ENCODE measurements at regions not wholly inside any gene's neighbourhood (a gene's known extent, or its start where the extent isn't known, plus 50 kb on each side); places are given as distances from the start of the nearest gene placed in this dataset.

GRCh38 chrX:39832211-39832610 lies 265.5 kb downstream of the BCOR start:
- DNase-seq = no peak
- H4K5ac ChIP-seq (ENCODE audit: low read length) = no peak overlapping the region
- H3K4me1 ChIP-seq (ENCODE audit: control insufficient read depth, low read depth, low read length) = no peaks in the 10 kb centered on the region
- H2BK15ac ChIP-seq (replicated peaks; ENCODE audit: low read depth) = no peak overlapping the region
- H3K4ac ChIP-seq (ENCODE audit: low read depth, low read length) = no peak overlapping the region
- H3K79me1 ChIP-seq (ENCODE audit: low read length) = no peaks in the 10 kb centered on the region
- H3K27me3 ChIP-seq (ENCODE audit: insufficient read depth, low read length, poor library complexity) = no peaks in the 10 kb centered on the region
- no peak overlapping the region for H2BK5ac ChIP-seq (ENCODE audit: low read length)
- H2AK5ac ChIP-seq (ENCODE audit: low read length) = no peak overlapping the region
- H3K4me3 ChIP-seq (ENCODE audit: low read length) = no peak overlapping the region
- no peak overlapping the region for H3K4me2 ChIP-seq (ENCODE audit: low read length)
- H3K9ac ChIP-seq (ENCODE audit: low read length) = no peak overlapping the region
- H4K8ac ChIP-seq (ENCODE audit: low read depth, low read length) = no peak overlapping the region
- no peak overlapping the region for H3K27ac ChIP-seq (ENCODE audit: low read depth, low read length)
- WGBS (ENCODE audit: extremely low coverage, insufficient coverage, low lambda C conversion rate) = no CpG with 5 or more reads among the region's 11 CpGs
- no peak overlapping the region for H2BK120ac ChIP-seq (ENCODE audit: low read depth, low read length)
- H3K23ac ChIP-seq (ENCODE audit: low read length) = no peak overlapping the region
- peak overlapping the region; percentile 34 for H3K56ac ChIP-seq (ENCODE audit: low read length)
- H3K79me2 ChIP-seq (ENCODE audit: control insufficient read depth, insufficient read depth, low read length) = no peaks in the 10 kb centered on the region
- no peaks in the 10 kb centered on the region for H3K36me3 ChIP-seq (ENCODE audit: control insufficient read depth, insufficient read depth, low read length)
- no peak overlapping the region for H3K18ac ChIP-seq (ENCODE audit: low read length)

GRCh38 chrX:39834600-39834999 lies 263.2 kb downstream of the BCOR start:
- Histone ChIP-seq H3K27me3 (ENCODE audit: insufficient read depth, low read length, poor library complexity) (no peaks in the 10 kb centered on the region), H2BK5ac (ENCODE audit: low read length) (no peak overlapping the region), H3K36me3 (ENCODE audit: control insufficient read depth, insufficient read depth, low read length) (no peaks in the 10 kb centered on the region), H2BK120ac (ENCODE audit: low read depth, low read length) (no peak overlapping the region), H4K5ac (ENCODE audit: low read length) (no peak overlapping the region), H2AK5ac (ENCODE audit: low read length) (no peak overlapping the region), H3K4me3 (ENCODE audit: low read length) (no peak overlapping the region), H3K23ac (ENCODE audit: low read length) (no peak overlapping the region), H3K9ac (ENCODE audit: low read length) (no peak overlapping the region), H3K18ac (ENCODE audit: low read length) (no peak overlapping the region), H2BK15ac (replicated peaks; ENCODE audit: low read depth) (no peak overlapping the region), H4K8ac (ENCODE audit: low read depth, low read length) (no peak overlapping the region), H3K56ac (ENCODE audit: low read length) (no peak overlapping the region), H3K4me1 (ENCODE audit: control insufficient read depth, low read depth, low read length) (no peaks in the 10 kb centered on the region), H3K4me2 (ENCODE audit: low read length) (no peak overlapping the region), H3K4ac (ENCODE audit: low read depth, low read length) (no peak overlapping the region), H3K79me1 (ENCODE audit: low read length) (no peaks in the 10 kb centered on the region), H3K27ac (ENCODE audit: low read depth, low read length) (no peak overlapping the region), H3K79me2 (ENCODE audit: control insufficient read depth, insufficient read depth, low read length) (no peaks in the 10 kb centered on the region)
- no peak for DNase-seq
- WGBS (ENCODE audit: extremely low coverage, insufficient coverage, low lambda C conversion rate) = no CpG with 5 or more reads among the region's 3 CpGs

DNA sequence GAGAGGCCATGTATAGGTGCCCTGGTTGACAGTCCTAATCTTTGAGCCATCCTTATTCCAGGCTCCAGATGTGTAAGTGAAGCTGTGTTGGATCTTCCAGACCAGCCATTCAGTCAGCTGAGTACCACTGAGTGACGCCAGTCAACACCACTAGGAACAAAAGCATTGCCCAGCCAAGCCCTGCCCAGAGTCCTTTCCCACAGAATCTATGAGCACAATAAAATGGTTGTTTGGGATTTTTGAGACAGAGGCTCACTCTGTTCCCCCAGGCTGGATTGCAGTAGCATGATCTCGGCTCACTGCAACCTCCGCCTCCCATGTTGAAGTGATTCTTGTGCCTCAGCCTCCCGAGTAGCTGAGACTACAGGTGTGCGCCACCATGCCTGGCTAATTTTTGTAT lies 262.5 kb downstream of the BCOR start:
- Histone ChIP-seq H3K27ac (ENCODE audit: low read depth, low read length) (no peak overlapping the region), H3K79me2 (ENCODE audit: control insufficient read depth, insufficient read depth, low read length) (no peaks in the 10 kb centered on the region), H3K4me1 (ENCODE audit: control insufficient read depth, low read depth, low read length) (no peaks in the 10 kb centered on the region), H3K23ac (ENCODE audit: low read length) (no peak overlapping the region), H3K4ac (ENCODE audit: low read depth, low read length) (no peak overlapping the region), H3K79me1 (ENCODE audit: low read length) (no peaks in the 10 kb centered on the region), H3K36me3 (ENCODE audit: control insufficient read depth, insufficient read depth, low read length) (no peaks in the 10 kb centered on the region), H3K56ac (ENCODE audit: low read length) (no peak overlapping the region), H3K18ac (ENCODE audit: low read length) (no peak overlapping the region), H2BK120ac (ENCODE audit: low read depth, low read length) (no peak overlapping the region), H4K5ac (ENCODE audit: low read length) (no peak overlapping the region), H2BK5ac (ENCODE audit: low read length) (no peak overlapping the region), H4K8ac (ENCODE audit: low read depth, low read length) (no peak overlapping the region), H2AK5ac (ENCODE audit: low read length) (no peak overlapping the region), H3K4me3 (ENCODE audit: low read length) (no peak overlapping the region), H2BK15ac (replicated peaks; ENCODE audit: low read depth) (no peak overlapping the region), H3K27me3 (ENCODE audit: insufficient read depth, low read length, poor library complexity) (no peaks in the 10 kb centered on the region), H3K4me2 (ENCODE audit: low read length) (no peak overlapping the region), H3K9ac (ENCODE audit: low read length) (no peak overlapping the region)
- DNase-seq = no peak
- WGBS (ENCODE audit: extremely low coverage, insufficient coverage, low lambda C conversion rate) = no CpG with 5 or more reads among the region's 5 CpGs

DNA sequence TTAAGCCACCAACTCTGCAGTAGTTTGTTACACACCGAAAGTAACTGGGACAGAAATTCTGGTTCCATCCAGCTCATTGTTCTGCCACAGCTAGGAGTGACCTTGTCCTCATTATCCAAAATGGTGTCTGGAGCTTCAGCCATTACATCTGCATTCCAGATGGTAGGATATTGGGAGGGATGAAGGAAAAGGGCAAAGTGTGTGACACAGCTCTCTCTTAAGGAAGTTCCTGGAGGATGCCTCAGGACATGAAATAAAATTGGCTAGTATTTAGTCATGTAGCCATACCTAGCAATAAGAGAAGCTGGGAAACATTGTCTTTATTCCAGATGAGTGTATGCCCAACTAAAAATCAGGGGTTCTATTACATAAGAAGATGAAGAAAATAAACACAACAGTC lies 262.0 kb downstream of the BCOR start:
- Histone ChIP-seq H4K8ac (ENCODE audit: low read depth, low read length) (no peak overlapping the region), H3K27me3 (ENCODE audit: insufficient read depth, low read length, poor library complexity) (no peaks in the 10 kb centered on the region), H3K27ac (ENCODE audit: low read depth, low read length) (no peak overlapping the region), H3K18ac (ENCODE audit: low read length) (no peak overlapping the region), H3K4ac (ENCODE audit: low read depth, low read length) (no peak overlapping the region), H3K79me1 (ENCODE audit: low read length) (no peaks in the 10 kb centered on the region), H2AK5ac (ENCODE audit: low read length) (no peak overlapping the region), H3K36me3 (ENCODE audit: control insufficient read depth, insufficient read depth, low read length) (no peaks in the 10 kb centered on the region), H3K56ac (ENCODE audit: low read length) (no peak overlapping the region), H2BK15ac (replicated peaks; ENCODE audit: low read depth) (no peak overlapping the region), H3K4me1 (ENCODE audit: control insufficient read depth, low read depth, low read length) (no peaks in the 10 kb centered on the region), H4K5ac (ENCODE audit: low read length) (no peak overlapping the region), H2BK5ac (ENCODE audit: low read length) (no peak overlapping the region), H3K23ac (ENCODE audit: low read length) (no peak overlapping the region), H3K4me2 (ENCODE audit: low read length) (no peak overlapping the region), H3K9ac (ENCODE audit: low read length) (no peak overlapping the region), H3K4me3 (ENCODE audit: low read length) (no peak overlapping the region), H3K79me2 (ENCODE audit: control insufficient read depth, insufficient read depth, low read length) (no peaks in the 10 kb centered on the region), H2BK120ac (ENCODE audit: low read depth, low read length) (no peak overlapping the region)
- WGBS (ENCODE audit: extremely low coverage, insufficient coverage, low lambda C conversion rate) = no CpG with 5 or more reads among the region's 1 CpG
- no peak for DNase-seq

DNA sequence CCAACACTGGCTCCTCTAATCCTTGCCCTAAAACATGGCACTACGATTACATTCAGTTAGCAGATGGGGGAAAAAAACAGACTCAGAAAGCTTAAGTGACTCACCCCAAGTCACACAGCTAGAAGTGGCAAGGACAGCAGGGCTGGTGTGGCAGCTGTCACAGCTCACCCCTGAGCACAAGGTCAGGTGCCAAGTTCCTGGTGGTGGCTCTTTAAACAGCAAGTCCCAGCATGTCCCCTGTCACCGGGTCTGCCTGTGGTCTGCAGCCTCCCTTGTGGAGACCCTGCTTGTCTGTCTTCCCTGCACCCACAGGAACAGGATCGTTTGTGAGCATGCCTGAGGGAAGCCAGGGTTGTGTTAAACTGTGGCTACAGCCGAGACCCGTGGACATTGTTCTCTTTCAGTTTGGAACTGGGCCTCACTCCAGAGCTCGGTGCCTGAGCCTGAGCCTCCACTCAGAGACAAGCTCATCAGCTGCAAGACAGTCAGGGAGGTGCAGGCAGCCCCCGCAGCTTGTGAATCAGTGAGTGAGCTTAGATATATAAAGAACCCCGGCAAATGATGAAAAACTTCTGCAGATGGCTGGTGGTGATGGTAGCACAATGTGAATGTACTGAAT lies 260.8 kb downstream of the BCOR start:
- Histone ChIP-seq H3K27ac (ENCODE audit: low read depth, low read length) (no peak overlapping the region), H3K79me2 (ENCODE audit: control insufficient read depth, insufficient read depth, low read length) (no peaks in the 10 kb centered on the region), H3K23ac (ENCODE audit: low read length) (no peak overlapping the region), H3K4ac (ENCODE audit: low read depth, low read length) (no peak overlapping the region), H3K36me3 (ENCODE audit: control insufficient read depth, insufficient read depth, low read length) (no peaks in the 10 kb centered on the region), H3K79me1 (ENCODE audit: low read length) (no peaks in the 10 kb centered on the region), H3K4me2 (ENCODE audit: low read length) (no peak overlapping the region), H2AK5ac (ENCODE audit: low read length) (no peak overlapping the region), H2BK120ac (ENCODE audit: low read depth, low read length) (no peak overlapping the region), H4K8ac (ENCODE audit: low read depth, low read length) (no peak overlapping the region), H4K5ac (ENCODE audit: low read length) (no peak overlapping the region), H3K56ac (ENCODE audit: low read length) (no peak overlapping the region), H3K4me3 (ENCODE audit: low read length) (no peak overlapping the region), H2BK15ac (replicated peaks; ENCODE audit: low read depth) (no peak overlapping the region), H3K9ac (ENCODE audit: low read length) (no peak overlapping the region), H3K27me3 (ENCODE audit: insufficient read depth, low read length, poor library complexity) (no peaks in the 10 kb centered on the region), H3K4me1 (ENCODE audit: control insufficient read depth, low read depth, low read length) (no peaks in the 10 kb centered on the region), H2BK5ac (ENCODE audit: low read length) (no peak overlapping the region), H3K18ac (ENCODE audit: low read length) (no peak overlapping the region)
- WGBS (ENCODE audit: extremely low coverage, insufficient coverage, low lambda C conversion rate) = no CpG with 5 or more reads among the region's 8 CpGs
- DNase-seq = no peak

DNA sequence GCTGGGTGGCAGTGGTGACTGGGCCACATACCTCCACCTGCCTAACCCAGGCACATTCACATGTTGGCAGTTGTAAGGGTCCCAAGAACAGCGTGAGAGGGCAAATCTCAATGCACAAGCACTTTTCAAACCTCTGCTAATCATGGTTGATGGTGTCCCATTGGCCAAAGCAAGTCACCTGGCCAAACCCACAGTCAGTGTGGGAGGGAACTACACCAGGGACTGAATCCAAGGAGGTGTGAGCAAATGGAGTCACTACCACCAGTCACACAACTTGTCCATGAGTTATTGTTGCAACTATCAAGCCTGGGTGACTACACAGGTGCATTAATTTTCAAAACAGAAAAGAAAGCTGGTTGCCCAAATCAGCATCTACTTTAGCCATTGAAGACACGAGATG lies 260.1 kb downstream of the BCOR start:
- Histone ChIP-seq H3K18ac (ENCODE audit: low read length) (no peak overlapping the region), H2BK5ac (ENCODE audit: low read length) (no peak overlapping the region), H4K8ac (ENCODE audit: low read depth, low read length) (no peak overlapping the region), H3K9ac (ENCODE audit: low read length) (no peak overlapping the region), H3K23ac (ENCODE audit: low read length) (no peak overlapping the region), H3K4me2 (ENCODE audit: low read length) (no peak overlapping the region), H2BK120ac (ENCODE audit: low read depth, low read length) (no peak overlapping the region), H2BK15ac (replicated peaks; ENCODE audit: low read depth) (no peak overlapping the region), H3K4me1 (ENCODE audit: control insufficient read depth, low read depth, low read length) (no peaks in the 10 kb centered on the region), H3K27ac (ENCODE audit: low read depth, low read length) (no peak overlapping the region), H3K79me2 (ENCODE audit: control insufficient read depth, insufficient read depth, low read length) (no peaks in the 10 kb centered on the region), H3K36me3 (ENCODE audit: control insufficient read depth, insufficient read depth, low read length) (no peaks in the 10 kb centered on the region), H3K27me3 (ENCODE audit: insufficient read depth, low read length, poor library complexity) (no peaks in the 10 kb centered on the region), H4K5ac (ENCODE audit: low read length) (no peak overlapping the region), H3K56ac (ENCODE audit: low read length) (no peak overlapping the region), H2AK5ac (ENCODE audit: low read length) (no peak overlapping the region), H3K4me3 (ENCODE audit: low read length) (no peak overlapping the region), H3K4ac (ENCODE audit: low read depth, low read length) (no peak overlapping the region), H3K79me1 (ENCODE audit: low read length) (no peaks in the 10 kb centered on the region)
- no CpG with 5 or more reads among the region's 2 CpGs for WGBS (ENCODE audit: extremely low coverage, insufficient coverage, low lambda C conversion rate)
- DNase-seq = no peak
